ENCODE measurements at regions not wholly inside any gene's neighbourhood (a gene's known extent, or its start where the extent isn't known, plus 50 kb on each side); places are given as distances from the start of the nearest gene placed in this dataset.

DNA sequence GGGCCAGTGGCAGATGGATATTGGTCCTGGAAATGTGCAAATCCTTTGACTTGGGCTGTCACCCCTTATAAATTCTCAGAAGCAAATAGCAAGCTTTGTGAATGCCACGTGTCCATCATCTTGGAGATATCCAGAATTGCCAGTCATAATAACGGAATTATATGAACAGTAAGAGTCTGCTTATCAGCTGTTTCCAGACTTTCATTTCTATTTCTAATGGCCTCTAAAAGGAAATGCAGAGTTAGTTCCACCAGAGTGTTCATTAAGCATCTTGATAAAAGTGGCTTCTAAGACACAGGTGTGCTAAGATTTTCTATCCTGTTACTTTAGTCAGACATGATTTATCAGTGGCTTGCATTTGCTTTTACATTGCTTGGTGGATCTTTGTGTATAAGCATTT is 87.4 kb downstream of the RAMP3 start:
- H3K27ac ChIP-seq (ENCODE audit: poor library complexity, severe bottlenecking), result no peak overlapping the region
- H3K27me3 ChIP-seq (ENCODE audit: insufficient read depth, poor library complexity, severe bottlenecking), result peaks cover 12% of the 10 kb centered on the region
- H3K4me3 ChIP-seq (ENCODE audit: severe bottlenecking), result no peak overlapping the region
- H3K9me3 ChIP-seq (ENCODE audit: severe bottlenecking), result no peaks in the 10 kb centered on the region
- TF ChIP-seq, protein P1, sequence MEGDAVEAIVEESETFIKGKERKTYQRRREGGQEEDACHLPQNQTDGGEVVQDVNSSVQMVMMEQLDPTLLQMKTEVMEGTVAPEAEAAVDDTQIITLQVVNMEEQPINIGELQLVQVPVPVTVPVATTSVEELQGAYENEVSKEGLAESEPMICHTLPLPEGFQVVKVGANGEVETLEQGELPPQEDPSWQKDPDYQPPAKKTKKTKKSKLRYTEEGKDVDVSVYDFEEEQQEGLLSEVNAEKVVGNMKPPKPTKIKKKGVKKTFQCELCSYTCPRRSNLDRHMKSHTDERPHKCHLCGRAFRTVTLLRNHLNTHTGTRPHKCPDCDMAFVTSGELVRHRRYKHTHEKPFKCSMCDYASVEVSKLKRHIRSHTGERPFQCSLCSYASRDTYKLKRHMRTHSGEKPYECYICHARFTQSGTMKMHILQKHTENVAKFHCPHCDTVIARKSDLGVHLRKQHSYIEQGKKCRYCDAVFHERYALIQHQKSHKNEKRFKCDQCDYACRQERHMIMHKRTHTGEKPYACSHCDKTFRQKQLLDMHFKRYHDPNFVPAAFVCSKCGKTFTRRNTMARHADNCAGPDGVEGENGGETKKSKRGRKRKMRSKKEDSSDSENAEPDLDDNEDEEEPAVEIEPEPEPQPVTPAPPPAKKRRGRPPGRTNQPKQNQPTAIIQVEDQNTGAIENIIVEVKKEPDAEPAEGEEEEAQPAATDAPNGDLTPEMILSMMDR (IDR thresholded peaks at IDR 0.05; ENCODE audit: poor library complexity, severe bottlenecking), result no peak
- no peak for DNase-seq (ENCODE audit: low spot score)
- H3K4me1 ChIP-seq (ENCODE audit: insufficient read depth, poor library complexity, severe bottlenecking), result peaks cover 10% of the 10 kb centered on the region
- no peaks in the 10 kb centered on the region for H3K36me3 ChIP-seq (ENCODE audit: low read depth)
- no peak for ATAC-seq (ENCODE audit: low read depth)

DNA sequence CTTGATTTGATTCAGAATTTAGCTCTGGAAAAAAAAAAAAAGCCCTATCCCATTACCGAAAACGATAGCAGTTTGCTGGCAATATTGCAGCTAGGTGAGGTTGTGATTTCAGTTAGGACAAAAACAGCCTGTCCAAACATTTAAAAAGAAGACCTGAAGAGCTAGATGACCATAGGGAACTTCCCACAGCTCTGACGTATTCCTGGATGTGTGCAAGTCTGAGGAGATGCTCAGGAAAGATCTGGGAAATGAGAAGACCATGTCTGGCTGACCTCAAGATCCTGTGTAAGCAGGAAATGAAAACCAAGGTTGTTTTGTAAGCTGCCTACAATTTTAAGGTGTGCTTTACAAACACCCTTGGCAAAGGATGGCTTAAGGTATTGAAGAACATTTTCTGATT is 88.7 kb downstream of the RAMP3 start:
- H3K27ac ChIP-seq (ENCODE audit: poor library complexity, severe bottlenecking), result no peak overlapping the region
- H3K27me3 ChIP-seq (ENCODE audit: insufficient read depth, poor library complexity, severe bottlenecking), result peaks cover 20% of the 10 kb centered on the region
- DNase-seq (ENCODE audit: low spot score) (no peak), ATAC-seq (ENCODE audit: low read depth) (no peak)
- no peaks in the 10 kb centered on the region for H3K36me3 ChIP-seq (ENCODE audit: low read depth)
- H3K9me3 ChIP-seq (ENCODE audit: severe bottlenecking), result no peaks in the 10 kb centered on the region
- TF ChIP-seq, protein P1 (IDR thresholded peaks at IDR 0.05; ENCODE audit: poor library complexity, severe bottlenecking), result no peak
- no peaks in the 10 kb centered on the region for H3K4me1 ChIP-seq (ENCODE audit: insufficient read depth, poor library complexity, severe bottlenecking)
- no peak overlapping the region for H3K4me3 ChIP-seq (ENCODE audit: severe bottlenecking)

DNA sequence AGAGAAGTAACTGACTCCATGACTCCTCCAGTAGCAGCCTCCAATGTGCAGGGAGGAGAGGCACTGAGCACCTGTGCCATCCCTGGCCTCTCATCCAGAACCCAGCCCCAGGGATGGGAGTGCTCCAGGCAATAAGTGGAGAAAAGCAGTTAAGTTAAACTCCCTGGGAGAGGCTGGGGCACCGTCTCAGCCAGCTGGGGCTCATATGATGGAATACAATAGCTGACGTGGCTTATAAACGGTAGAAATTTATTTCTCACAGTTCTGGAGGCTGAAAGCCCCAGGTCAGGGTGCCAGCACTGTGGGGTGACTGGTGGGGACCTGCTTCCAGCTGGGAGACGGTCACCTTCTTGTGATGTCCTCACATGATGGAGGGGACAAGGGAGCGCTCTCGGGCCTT is 94.7 kb downstream of the RAMP3 start:
- no peaks in the 10 kb centered on the region for H3K36me3 ChIP-seq (ENCODE audit: low read depth)
- H3K4me3 ChIP-seq (ENCODE audit: severe bottlenecking), result no peak overlapping the region
- H3K27me3 ChIP-seq (ENCODE audit: insufficient read depth, poor library complexity, severe bottlenecking), result peaks cover 23% of the 10 kb centered on the region
- H3K27ac ChIP-seq (ENCODE audit: poor library complexity, severe bottlenecking), result no peak overlapping the region
- DNase-seq (ENCODE audit: low spot score) (no peak), ATAC-seq (ENCODE audit: low read depth) (no peak)
- no peaks in the 10 kb centered on the region for H3K4me1 ChIP-seq (ENCODE audit: insufficient read depth, poor library complexity, severe bottlenecking)
- TF ChIP-seq, protein P1 (IDR thresholded peaks at IDR 0.05; ENCODE audit: poor library complexity, severe bottlenecking), result no peak
- H3K9me3 ChIP-seq (ENCODE audit: severe bottlenecking), result no peaks in the 10 kb centered on the region

DNA sequence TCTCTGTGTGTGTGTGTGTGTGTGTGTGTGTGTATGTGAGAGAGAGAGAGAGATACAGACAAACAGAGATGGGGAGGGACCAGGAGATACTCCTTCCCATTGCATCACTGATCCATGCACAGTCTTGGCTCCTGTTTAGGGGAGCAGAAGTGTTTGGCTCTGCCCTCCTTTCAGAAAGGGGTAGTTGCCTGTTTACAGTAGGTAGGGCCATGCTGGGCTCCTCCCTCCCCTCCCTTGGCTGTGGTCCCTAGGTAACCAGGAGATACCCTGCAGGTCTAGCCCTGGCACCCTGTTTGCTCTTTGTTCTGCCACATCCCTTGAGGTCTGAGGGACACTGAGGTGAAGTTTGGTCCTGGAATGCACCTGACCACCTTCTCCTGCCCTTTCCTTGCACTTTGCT is 95.3 kb downstream of the RAMP3 start:
- Histone ChIP-seq H3K4me1 (ENCODE audit: insufficient read depth, poor library complexity, severe bottlenecking) (no peaks in the 10 kb centered on the region), H3K9me3 (ENCODE audit: severe bottlenecking) (no peaks in the 10 kb centered on the region), H3K27ac (ENCODE audit: poor library complexity, severe bottlenecking) (no peak overlapping the region), H3K36me3 (ENCODE audit: low read depth) (no peaks in the 10 kb centered on the region), H3K27me3 (ENCODE audit: insufficient read depth, poor library complexity, severe bottlenecking) (peaks cover 23% of the 10 kb centered on the region), H3K4me3 (ENCODE audit: severe bottlenecking) (no peak overlapping the region)
- TF ChIP-seq, protein P1 (IDR thresholded peaks at IDR 0.05; ENCODE audit: poor library complexity, severe bottlenecking), result no peak
- ATAC-seq (ENCODE audit: low read depth), result no peak
- DNase-seq (ENCODE audit: low spot score), result no peak

DNA sequence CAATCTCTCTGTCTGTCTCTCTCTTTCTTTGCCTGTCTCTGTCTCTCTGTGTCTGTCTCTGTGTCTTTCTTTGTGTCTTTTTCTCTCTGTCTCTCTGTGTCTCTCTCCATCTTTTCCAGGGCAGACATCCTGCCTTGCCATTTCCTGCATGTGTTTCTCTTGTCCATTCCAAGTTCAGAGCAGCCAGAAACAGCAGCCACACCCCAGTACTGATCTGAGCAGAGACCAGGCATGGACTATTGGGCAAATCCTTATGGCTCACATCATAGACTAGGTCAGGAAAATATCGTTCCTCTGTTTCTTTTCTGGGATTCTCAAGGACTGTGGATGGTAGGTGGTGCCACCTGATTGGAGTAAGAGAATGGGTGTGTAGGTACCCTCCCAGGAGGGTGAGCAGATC is 95.8 kb downstream of the RAMP3 start:
- no peak for DNase-seq (ENCODE audit: low spot score)
- H3K4me1 ChIP-seq (ENCODE audit: insufficient read depth, poor library complexity, severe bottlenecking), result no peaks in the 10 kb centered on the region
- TF ChIP-seq, protein P1 (IDR thresholded peaks at IDR 0.05; ENCODE audit: poor library complexity, severe bottlenecking), result no peak
- no peak overlapping the region for H3K27ac ChIP-seq (ENCODE audit: poor library complexity, severe bottlenecking)
- no peak for ATAC-seq (ENCODE audit: low read depth)
- H3K36me3 ChIP-seq (ENCODE audit: low read depth), result no peaks in the 10 kb centered on the region
- H3K27me3 ChIP-seq (ENCODE audit: insufficient read depth, poor library complexity, severe bottlenecking), result peaks cover 19% of the 10 kb centered on the region
- H3K4me3 ChIP-seq (ENCODE audit: severe bottlenecking), result no peak overlapping the region
- no peaks in the 10 kb centered on the region for H3K9me3 ChIP-seq (ENCODE audit: severe bottlenecking)

Data from RWPE2 (cell line).